ENCODE measurements at regions not wholly inside any gene's neighbourhood (a gene's known extent, or its start where the extent isn't known, plus 50 kb on each side); places are given as distances from the start of the nearest gene placed in this dataset.
A peak's percentile ranks its signal among the peaks of the same experiment; 100 is the strongest.

- DNase-seq (ENCODE audit: low read depth in 1 of 2, low spot score in 1 of 2) = no peak
- TF ChIP-seq, protein P1, sequence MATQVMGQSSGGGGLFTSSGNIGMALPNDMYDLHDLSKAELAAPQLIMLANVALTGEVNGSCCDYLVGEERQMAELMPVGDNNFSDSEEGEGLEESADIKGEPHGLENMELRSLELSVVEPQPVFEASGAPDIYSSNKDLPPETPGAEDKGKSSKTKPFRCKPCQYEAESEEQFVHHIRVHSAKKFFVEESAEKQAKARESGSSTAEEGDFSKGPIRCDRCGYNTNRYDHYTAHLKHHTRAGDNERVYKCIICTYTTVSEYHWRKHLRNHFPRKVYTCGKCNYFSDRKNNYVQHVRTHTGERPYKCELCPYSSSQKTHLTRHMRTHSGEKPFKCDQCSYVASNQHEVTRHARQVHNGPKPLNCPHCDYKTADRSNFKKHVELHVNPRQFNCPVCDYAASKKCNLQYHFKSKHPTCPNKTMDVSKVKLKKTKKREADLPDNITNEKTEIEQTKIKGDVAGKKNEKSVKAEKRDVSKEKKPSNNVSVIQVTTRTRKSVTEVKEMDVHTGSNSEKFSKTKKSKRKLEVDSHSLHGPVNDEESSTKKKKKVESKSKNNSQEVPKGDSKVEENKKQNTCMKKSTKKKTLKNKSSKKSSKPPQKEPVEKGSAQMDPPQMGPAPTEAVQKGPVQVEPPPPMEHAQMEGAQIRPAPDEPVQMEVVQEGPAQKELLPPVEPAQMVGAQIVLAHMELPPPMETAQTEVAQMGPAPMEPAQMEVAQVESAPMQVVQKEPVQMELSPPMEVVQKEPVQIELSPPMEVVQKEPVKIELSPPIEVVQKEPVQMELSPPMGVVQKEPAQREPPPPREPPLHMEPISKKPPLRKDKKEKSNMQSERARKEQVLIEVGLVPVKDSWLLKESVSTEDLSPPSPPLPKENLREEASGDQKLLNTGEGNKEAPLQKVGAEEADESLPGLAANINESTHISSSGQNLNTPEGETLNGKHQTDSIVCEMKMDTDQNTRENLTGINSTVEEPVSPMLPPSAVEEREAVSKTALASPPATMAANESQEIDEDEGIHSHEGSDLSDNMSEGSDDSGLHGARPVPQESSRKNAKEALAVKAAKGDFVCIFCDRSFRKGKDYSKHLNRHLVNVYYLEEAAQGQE (IDR thresholded peaks at IDR 0.05; ENCODE audit: insufficient replicate concordance, low read depth) = no peak
- TF ChIP-seq GABPA (IDR thresholded peaks at IDR 0.05; ENCODE audit: low read depth) (no peak), SPI1 (IDR thresholded peaks at IDR 0.05; ENCODE audit: borderline replicate concordance, low read depth) (no peak), POLR2AphosphoS5 (IDR thresholded peaks at IDR 0.05; ENCODE audit: low read depth) (no peak)
- TF ChIP-seq, protein P2, sequence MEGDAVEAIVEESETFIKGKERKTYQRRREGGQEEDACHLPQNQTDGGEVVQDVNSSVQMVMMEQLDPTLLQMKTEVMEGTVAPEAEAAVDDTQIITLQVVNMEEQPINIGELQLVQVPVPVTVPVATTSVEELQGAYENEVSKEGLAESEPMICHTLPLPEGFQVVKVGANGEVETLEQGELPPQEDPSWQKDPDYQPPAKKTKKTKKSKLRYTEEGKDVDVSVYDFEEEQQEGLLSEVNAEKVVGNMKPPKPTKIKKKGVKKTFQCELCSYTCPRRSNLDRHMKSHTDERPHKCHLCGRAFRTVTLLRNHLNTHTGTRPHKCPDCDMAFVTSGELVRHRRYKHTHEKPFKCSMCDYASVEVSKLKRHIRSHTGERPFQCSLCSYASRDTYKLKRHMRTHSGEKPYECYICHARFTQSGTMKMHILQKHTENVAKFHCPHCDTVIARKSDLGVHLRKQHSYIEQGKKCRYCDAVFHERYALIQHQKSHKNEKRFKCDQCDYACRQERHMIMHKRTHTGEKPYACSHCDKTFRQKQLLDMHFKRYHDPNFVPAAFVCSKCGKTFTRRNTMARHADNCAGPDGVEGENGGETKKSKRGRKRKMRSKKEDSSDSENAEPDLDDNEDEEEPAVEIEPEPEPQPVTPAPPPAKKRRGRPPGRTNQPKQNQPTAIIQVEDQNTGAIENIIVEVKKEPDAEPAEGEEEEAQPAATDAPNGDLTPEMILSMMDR (IDR thresholded peaks at IDR 0.05; ENCODE audit: insufficient read depth, low read length) = no peak
- no peak overlapping the region for H3K4me3 ChIP-seq (replicated peaks; ENCODE audit: insufficient read depth, low read length)
Measured at GRCh38 chr1:65090406-65090805, 57.6 kb upstream of the AK4 start.

GRCh38 chr1:65092691-65093090 lies 55.3 kb upstream of the AK4 start:
- TF ChIP-seq POLR2AphosphoS5 (IDR thresholded peaks at IDR 0.05; ENCODE audit: low read depth) (no peak), SPI1 (IDR thresholded peaks at IDR 0.05; ENCODE audit: borderline replicate concordance, low read depth) (no peak), GABPA (IDR thresholded peaks at IDR 0.05; ENCODE audit: low read depth) (no peak)
- TF ChIP-seq, protein P2 (IDR thresholded peaks at IDR 0.05; ENCODE audit: insufficient read depth, low read length) = no peak
- TF ChIP-seq, protein P1 (IDR thresholded peaks at IDR 0.05; ENCODE audit: insufficient replicate concordance, low read depth) = no peak
- Histone ChIP-seq H3K4me3 (replicated peaks; ENCODE audit: insufficient read depth, low read length) (no peak overlapping the region), H3K27ac (replicated peaks) (no peak overlapping the region), H3K27me3 (ENCODE audit: insufficient read depth, poor library complexity, severe bottlenecking) (no peaks in the 10 kb centered on the region)
- DNase-seq (ENCODE audit: low read depth in 1 of 2, low spot score in 1 of 2) = no peak

More at GRCh38 chr1:65090406-65090805, 57.6 kb upstream of the AK4 start:
- no peaks in the 10 kb centered on the region for H3K27me3 ChIP-seq (ENCODE audit: insufficient read depth, poor library complexity, severe bottlenecking)
- no peak overlapping the region for H3K27ac ChIP-seq (replicated peaks)

DNA sequence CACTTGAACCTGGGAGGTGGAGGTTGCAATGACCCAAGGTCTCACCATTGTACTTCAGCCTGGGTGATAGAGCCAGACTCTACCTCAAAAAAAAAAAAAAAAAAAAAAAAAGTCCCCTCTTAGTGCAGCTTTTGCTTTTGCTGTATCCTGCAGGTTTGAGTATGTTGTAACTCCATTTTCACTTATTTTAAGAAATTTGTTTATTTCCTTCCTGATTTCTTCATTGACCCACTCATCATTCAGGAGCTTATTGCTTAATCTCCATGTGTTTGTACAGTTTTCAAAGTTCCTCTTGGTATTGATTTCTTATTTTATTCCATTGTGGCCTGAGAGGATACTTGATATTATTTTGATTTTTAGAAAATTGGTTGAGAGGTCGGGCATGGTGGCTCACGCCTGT lies 50.9 kb upstream of the AK4 start:
- TF ChIP-seq GABPA (IDR thresholded peaks at IDR 0.05; ENCODE audit: low read depth) = no peak
- TF ChIP-seq, protein P2 (IDR thresholded peaks at IDR 0.05; ENCODE audit: insufficient read depth, low read length) = no peak
- TF ChIP-seq, protein P1 (IDR thresholded peaks at IDR 0.05; ENCODE audit: insufficient replicate concordance, low read depth) = no peak
- TF ChIP-seq POLR2AphosphoS5 (IDR thresholded peaks at IDR 0.05; ENCODE audit: low read depth) = no peak
- no peak for TF ChIP-seq SPI1 (IDR thresholded peaks at IDR 0.05; ENCODE audit: borderline replicate concordance, low read depth)
- H3K27ac ChIP-seq (replicated peaks) = peak overlapping the region; percentile 61
- H3K4me3 ChIP-seq (replicated peaks; ENCODE audit: insufficient read depth, low read length) = no peak overlapping the region
- peak; percentile 29 to 59 for DNase-seq (ENCODE audit: low read depth in 1 of 2, low spot score in 1 of 2)
- no peaks in the 10 kb centered on the region for H3K27me3 ChIP-seq (ENCODE audit: insufficient read depth, poor library complexity, severe bottlenecking)

Measured in HL-60 (cell line).